Suprapubic skin (tissue), 4 donors: ENCODE measurements at regions not wholly inside any gene's neighbourhood (a gene's known extent, or its start where the extent isn't known, plus 50 kb on each side); places are given as distances from the start of the nearest gene placed in this dataset.

Source experiments
- DNase-seq, 2 donors: peaks; one replicate each; pipeline ENCODE4 v3.0.0-alpha.2; 2019; ENCODE audit warnings: low spot score in 2 of 2
- H3K27ac ChIP-seq: fragments of 200-600 bp; sonication (generic); one replicate; pipeline ENCODE4 v1.5.1; 2019
- H3K27me3 ChIP-seq: fragments of 200-600 bp; sonication (generic); one replicate; pipeline ENCODE4 v1.5.1; 2019
- H3K36me3 ChIP-seq: fragments of 200-600 bp; sonication (generic); one replicate; pipeline ENCODE4 v1.5.1; 2019
- H3K4me1 ChIP-seq: fragments of 200-600 bp; sonication (generic); one replicate; pipeline ENCODE4 v1.5.1; 2019
- H3K4me3 ChIP-seq: fragments of 200-600 bp; sonication (generic); one replicate; pipeline ENCODE4 v1.5.1; 2019; ENCODE audit warnings: mild to moderate bottlenecking
- H3K9me3 ChIP-seq: fragments of 200-600 bp; sonication (generic); one replicate; pipeline ENCODE4 v1.5.1; 2019
- CTCF ChIP-seq, 2 donors: fragments of 200-600 bp in 1 of 2; fragments of 450-650 bp in 1 of 2; sonication (generic) in 1 of 2; IDR thresholded peaks; one replicate each; pipeline ENCODE4 v1.5.1; 2016 to 2019; ENCODE audit warnings: antibody characterized with exemption in 2 of 2, mild to moderate bottlenecking in 1 of 2, moderate library complexity in 1 of 2
- EP300 ChIP-seq: sonication (generic); formaldehyde crosslinking; IDR thresholded peaks from one replicate; pipeline ENCODE4 v1.6.1; 2017; ENCODE audit warnings: antibody characterized with exemption
- POLR2A ChIP-seq, 2 donors: fragments of 450-650 bp; IDR thresholded peaks; one replicate each; pipeline ENCODE4 v1.6.1; 2017; ENCODE audit warnings: antibody characterized with exemption in 2 of 2, mild to moderate bottlenecking in 2 of 2, moderate library complexity in 2 of 2
- POLR2AphosphoS5 ChIP-seq, 3 donors: sonication (generic); formaldehyde crosslinking; IDR thresholded peaks; one replicate each; pipeline ENCODE4 v1.6.1; 2017; ENCODE audit warnings: antibody characterized with exemption in 3 of 3
- WGBS: methylation state at CpG from one replicate; pipeline ENCODE4 v1.1.5; 2018; 5-methylcytosine and 5-hydroxymethylcytosine counted together

GRCh38 chr14:96739200-96739910 is 57.8 kb upstream of the VRK1 start:
- Histone ChIP-seq H3K36me3 (no peaks in the 10 kb centered on the region), H3K27me3 (peaks cover 74% of the 10 kb centered on the region), H3K4me3 (no peak overlapping the region), H3K4me1 (peaks cover 7% of the 10 kb centered on the region), H3K9me3 (no peaks in the 10 kb centered on the region), H3K27ac (no peak overlapping the region)
- TF ChIP-seq POLR2A (IDR thresholded peaks at IDR 0.05) (no peak), CTCF (IDR thresholded peaks at IDR 0.05) (no peak), EP300 (no peak), POLR2AphosphoS5 (IDR thresholded peaks at IDR 0.05) (no peak)
- 79% methylated on average over 14 of the region's 14 CpGs for WGBS
- DNase-seq, result no peak

DNA sequence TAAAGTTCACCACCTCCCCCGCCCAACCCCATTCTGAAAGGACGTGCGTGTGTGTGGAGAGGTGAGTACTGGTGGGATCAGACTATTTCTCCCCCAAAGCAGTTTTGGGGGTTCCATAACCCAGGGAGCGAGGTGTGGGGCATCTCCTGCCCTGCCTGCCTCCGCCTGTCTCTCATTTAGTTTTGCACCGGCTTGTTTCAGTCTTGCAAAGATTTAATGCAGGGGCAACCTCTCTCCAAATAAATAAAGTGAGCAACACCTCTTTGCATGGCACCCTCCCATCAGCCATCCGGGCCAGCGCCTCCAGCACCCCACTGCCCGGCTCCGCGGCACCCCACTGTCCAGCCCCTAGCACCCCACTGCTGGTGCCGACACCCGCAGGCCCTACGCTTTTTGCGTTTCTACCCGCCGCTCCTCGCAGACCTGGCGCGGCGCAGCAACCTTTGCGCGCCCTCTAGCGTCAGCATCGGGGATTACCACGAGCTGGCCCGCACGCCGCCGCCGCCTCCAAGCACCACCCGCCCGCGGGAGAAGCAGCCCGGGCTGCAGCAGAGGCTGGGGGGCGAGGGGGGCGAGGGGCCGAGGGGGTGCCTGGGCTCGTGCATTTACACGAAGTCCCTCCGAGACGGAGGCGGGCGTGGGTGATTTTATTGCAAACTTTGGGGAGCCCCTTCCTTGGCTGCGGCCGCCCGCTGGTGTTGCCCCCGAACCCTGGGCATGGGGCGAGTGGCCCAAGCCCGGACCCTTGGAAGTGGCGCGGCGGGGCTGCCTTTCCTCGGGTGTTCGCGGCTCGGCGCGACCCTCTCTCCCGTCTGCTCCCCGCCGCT is 55.8 kb upstream of the VRK1 start:
- no peaks in the 10 kb centered on the region for H3K9me3 ChIP-seq
- 7% methylated on average over 25 of the region's 62 CpGs for WGBS
- no peak for DNase-seq
- H3K27me3 ChIP-seq, result peaks cover 78% of the 10 kb centered on the region
- no peaks in the 10 kb centered on the region for H3K36me3 ChIP-seq
- H3K4me3 ChIP-seq, result peak overlapping the region; percentile 41
- no peak overlapping the region for H3K27ac ChIP-seq
- TF ChIP-seq EP300 (no peak), POLR2A (IDR thresholded peaks at IDR 0.05) (no peak), POLR2AphosphoS5 (IDR thresholded peaks at IDR 0.05) (no peak), CTCF (IDR thresholded peaks at IDR 0.05) (peak; percentile 37 to 95)
- peaks cover 7% of the 10 kb centered on the region for H3K4me1 ChIP-seq

DNA sequence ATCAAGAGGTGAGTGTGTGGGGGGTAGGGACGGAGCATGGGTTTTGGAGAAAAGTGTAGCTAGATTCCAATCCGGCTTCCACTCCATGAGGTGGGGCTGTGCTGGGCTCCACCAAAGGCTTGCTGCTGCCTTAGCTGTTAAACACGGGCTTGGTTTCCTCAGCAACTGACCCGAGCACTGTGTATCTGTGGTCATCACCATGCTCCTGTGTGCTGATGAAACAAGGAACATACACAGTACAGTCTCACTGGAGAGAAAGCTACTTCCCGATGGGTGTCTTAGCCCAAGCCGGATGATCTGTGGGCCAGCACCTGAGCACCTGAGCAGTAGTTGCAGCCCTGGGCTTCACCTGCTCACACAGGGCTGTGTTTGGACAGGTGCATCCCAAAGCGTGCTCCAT is 52.9 kb upstream of the VRK1 start:
- TF ChIP-seq EP300, result no peak
- Histone ChIP-seq H3K9me3 (no peaks in the 10 kb centered on the region), H3K27ac (no peak overlapping the region), H3K4me1 (peaks cover 7% of the 10 kb centered on the region), H3K4me3 (no peak overlapping the region), H3K27me3 (peaks cover 72% of the 10 kb centered on the region), H3K36me3 (no peaks in the 10 kb centered on the region)
- WGBS, result 76% methylated on average over 4 of the region's 7 CpGs
- no peak for DNase-seq

DNA sequence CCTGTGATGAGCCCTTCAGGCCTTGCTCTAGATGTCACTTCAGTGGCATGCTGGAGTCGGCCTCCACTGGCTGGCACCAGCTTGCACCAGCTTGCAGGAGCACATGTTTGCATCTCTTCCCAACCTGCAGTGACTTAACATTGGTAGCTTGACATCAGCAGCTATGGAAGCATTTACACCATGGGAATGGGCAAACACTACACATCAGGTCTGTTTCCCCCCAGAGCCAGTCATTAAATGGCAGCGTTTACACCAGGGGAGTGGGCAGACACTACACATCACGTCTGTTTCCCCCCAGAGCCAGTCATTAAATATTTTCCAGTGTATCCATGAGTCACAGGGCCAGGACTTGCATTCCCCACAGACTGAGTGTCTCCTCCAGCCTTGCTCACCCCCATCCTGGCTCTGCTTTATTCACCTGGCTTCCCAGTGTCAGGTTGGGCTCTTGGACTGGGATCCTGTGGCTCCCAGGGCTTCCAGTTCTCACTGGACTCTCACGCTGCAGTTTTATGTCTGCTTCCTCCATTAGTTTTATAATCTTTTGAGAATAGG is 51.6 kb upstream of the VRK1 start:
- no peak for TF ChIP-seq POLR2AphosphoS5 (IDR thresholded peaks at IDR 0.05)
- no peak for TF ChIP-seq EP300
- no peak for TF ChIP-seq POLR2A (IDR thresholded peaks at IDR 0.05)
- no peak for TF ChIP-seq CTCF (IDR thresholded peaks at IDR 0.05)
- no peaks in the 10 kb centered on the region for H3K9me3 ChIP-seq
- peaks cover 73% of the 10 kb centered on the region for H3K27me3 ChIP-seq
- H3K4me3 ChIP-seq, result no peak overlapping the region
- DNase-seq, result no peak
- no peaks in the 10 kb centered on the region for H3K36me3 ChIP-seq
- no peak overlapping the region for H3K27ac ChIP-seq
- H3K4me1 ChIP-seq, result peaks cover 7% of the 10 kb centered on the region
- 89% methylated on average over 2 of the region's 4 CpGs for WGBS

GRCh38 chr14:96746101-96746500 is 51.1 kb upstream of the VRK1 start:
- Histone ChIP-seq H3K36me3 (no peaks in the 10 kb centered on the region), H3K27ac (no peak overlapping the region), H3K4me1 (peaks cover 7% of the 10 kb centered on the region), H3K9me3 (no peaks in the 10 kb centered on the region), H3K4me3 (no peak overlapping the region), H3K27me3 (peaks cover 73% of the 10 kb centered on the region)
- TF ChIP-seq EP300 (no peak), POLR2AphosphoS5 (IDR thresholded peaks at IDR 0.05) (no peak), CTCF (IDR thresholded peaks at IDR 0.05) (no peak), POLR2A (IDR thresholded peaks at IDR 0.05) (no peak)
- WGBS, result 60% methylated on average over 3 of the region's 3 CpGs
- no peak for DNase-seq
